H1 (cell line): ENCODE measurements at regions not wholly inside any gene's neighbourhood (a gene's known extent, or its start where the extent isn't known, plus 50 kb on each side); places are given as distances from the start of the nearest gene placed in this dataset.
A peak's percentile ranks its signal among the peaks of the same experiment; 100 is the strongest.

Experiments used
- CTCF ChIA-PET: fragments of 300-600 bp; sonication (Branson Sonifier 250); formaldehyde crosslinking; loops from one replicate; lab custom pipeline; 2021; ENCODE audit not compliant: partially characterized antibody; lab: Charles Lee
- POLR2A ChIA-PET: fragments of 300-600 bp; sonication (Branson Sonifier 250); formaldehyde crosslinking; loops from one replicate; lab custom pipeline; 2021; ENCODE audit warnings: inconsistent platforms; ENCODE audit not compliant: partially characterized antibody; lab: Charles Lee
- DNase-seq, 2 experiments: peaks; one replicate each; pipeline versions ENCODE4 v3.0.0 to v3.0.0-alpha.2; 2010 to 2022; ENCODE audit warnings: low spot score in 2 of 2, low read depth in 1 of 2, mixed read lengths in 1 of 2
- FAIRE-seq: peaks from 2 replicates; lab custom pipeline; 2011; peaks lifted over from hg19 to GRCh38; lab: Jason Lieb, UNC
- H2AFZ ChIP-seq: 2 replicates; pipeline ENCODE4 v1.8.1; 2012; ENCODE audit warnings: low read length, inconsistent platforms
- H2AK5ac ChIP-seq: 2 replicates; pipeline ENCODE4 v1.6.1; 2013; ENCODE audit warnings: low read depth, low read length
- H2BK120ac ChIP-seq: replicated peaks from 2 replicates; pipeline ENCODE3; 2013; ENCODE audit warnings: low read depth, low read length, inconsistent platforms
- H2BK12ac ChIP-seq: 2 replicates; pipeline ENCODE4 v1.6.1; 2013; ENCODE audit warnings: low read depth, low read length
- H2BK15ac ChIP-seq: 2 replicates; pipeline ENCODE4 v1.6.1; 2013; ENCODE audit warnings: low read length
- H2BK20ac ChIP-seq: 2 replicates; pipeline ENCODE4 v1.6.1; 2013; ENCODE audit warnings: low read length
- H2BK5ac ChIP-seq: 2 replicates; pipeline ENCODE4 v1.6.1; 2013; ENCODE audit warnings: low read depth, low read length
- H3K14ac ChIP-seq: 2 replicates; pipeline ENCODE4 v1.6.1; 2013; ENCODE audit warnings: inconsistent platforms; ENCODE audit not compliant: insufficient read length
- H3K18ac ChIP-seq: 2 replicates; pipeline ENCODE4 v1.6.1; 2013; ENCODE audit warnings: low read length; ENCODE audit errors: extremely low read depth
- H3K23ac ChIP-seq: 2 replicates; pipeline ENCODE4 v1.6.1; 2013; ENCODE audit warnings: inconsistent platforms; ENCODE audit not compliant: insufficient read length
- H3K23me2 ChIP-seq: 2 replicates; pipeline ENCODE4 v1.6.1; 2013; ENCODE audit warnings: low read depth, low read length
- H3K27ac ChIP-seq: 2 replicates; pipeline ENCODE4 v1.6.1; 2011; ENCODE audit warnings: low read depth, low read length, inconsistent platforms
- H3K27me3 ChIP-seq, 4 experiments: replicated peaks in 1 of 4; 1 replicate in 1 of 4; 2 replicates in 3 of 4; pipeline versions ENCODE4 v1.6.1 to v1.8.1; 2011 to 2013; ENCODE audit warnings: low read length in 3 of 4, mild to moderate bottlenecking in 3 of 4, inconsistent platforms in 2 of 4, mixed read lengths in 2 of 4, moderate library complexity in 1 of 4; ENCODE audit not compliant: control insufficient read depth in 3 of 4, insufficient read depth in 3 of 4; ENCODE audit errors: extremely low read depth in 1 of 4
- H3K36me3 ChIP-seq, 4 experiments: 2 replicates each; pipeline versions ENCODE4 v1.6.1 to v1.8.1; 2011 to 2013; ENCODE audit warnings: mild to moderate bottlenecking in 4 of 4, low read length in 3 of 4, moderate library complexity in 2 of 4, control low read depth in 1 of 4, inconsistent platforms in 1 of 4; ENCODE audit not compliant: insufficient read depth in 4 of 4, control insufficient read depth in 2 of 4
- H3K4ac ChIP-seq: replicated peaks from 2 replicates; pipeline ENCODE3; 2013; ENCODE audit warnings: low read length, low read depth, mixed read lengths, inconsistent platforms; ENCODE audit not compliant: insufficient read length
- H3K4me1 ChIP-seq, 4 experiments: replicated peaks in 1 of 4; 1 replicate in 1 of 4; 2 replicates in 3 of 4; pipeline versions ENCODE4 v1.6.1 to v1.8.1; 2011 to 2013; ENCODE audit warnings: low read length in 3 of 4, inconsistent platforms in 2 of 4, mixed read lengths in 1 of 4; ENCODE audit not compliant: insufficient read depth in 4 of 4, control insufficient read depth in 3 of 4
- H3K4me2 ChIP-seq, 2 experiments: 2 replicates each; pipeline versions ENCODE4 v1.6.1 to v1.8.1; 2011 to 2013; ENCODE audit warnings: low read depth in 2 of 2, low read length in 2 of 2, control low read depth in 1 of 2, inconsistent platforms in 1 of 2, mild to moderate bottlenecking in 1 of 2; ENCODE audit not compliant: insufficient read depth in 1 of 2
- H3K4me3 ChIP-seq, 4 experiments: fragments of 200-600, 300-600 bp in 1 of 4; sonication (generic), shearing (Covaris generic), sonication (Bioruptor Twin) in 1 of 4; 2 replicates each; pipeline versions ENCODE4 v1.5.1 to v1.8.1; 2011 to 2016; ENCODE audit warnings: low read length in 4 of 4, low read depth in 3 of 4, control low read depth in 2 of 4, inconsistent platforms in 2 of 4, mild to moderate bottlenecking in 2 of 4, mixed read lengths in 1 of 4, moderate library complexity in 1 of 4; ENCODE audit not compliant: insufficient read depth in 2 of 4; ENCODE audit errors: extremely low read depth in 1 of 4
- H3K56ac ChIP-seq: replicated peaks from 2 replicates; pipeline ENCODE3; 2013; ENCODE audit warnings: low read depth, mild to moderate bottlenecking, mixed read lengths, low read length, inconsistent platforms; ENCODE audit not compliant: insufficient read length
- H3K79me1 ChIP-seq: 2 replicates; pipeline ENCODE4 v1.6.1; 2013; ENCODE audit warnings: low read depth, low read length, control low read depth
- H3K79me2 ChIP-seq, 2 experiments: 2 replicates each; pipeline versions ENCODE4 v1.6.1 to v1.8.1; 2012 to 2013; ENCODE audit warnings: low read length in 2 of 2, mild to moderate bottlenecking in 2 of 2, inconsistent platforms in 1 of 2; ENCODE audit not compliant: insufficient read depth in 2 of 2, control insufficient read depth in 1 of 2
- H3K9ac ChIP-seq, 4 experiments: replicated peaks in 1 of 4; 1 replicate in 1 of 4; 2 replicates in 3 of 4; pipeline versions ENCODE4 v1.6.1 to v1.8.1; 2011 to 2013; ENCODE audit warnings: low read depth in 3 of 4, low read length in 3 of 4, control low read depth in 2 of 4, mild to moderate bottlenecking in 2 of 4, moderate library complexity in 2 of 4, inconsistent platforms in 1 of 4; ENCODE audit errors: extremely low read depth in 1 of 4
- H3K9me3 ChIP-seq, 2 experiments: 2 replicates each; pipeline versions ENCODE4 v1.6.1 to v1.8.1; 2012 to 2013; ENCODE audit warnings: mild to moderate bottlenecking in 2 of 2, moderate library complexity in 2 of 2, control low read depth in 1 of 2, inconsistent platforms in 1 of 2, low read depth in 1 of 2, low read length in 1 of 2, mixed read lengths in 1 of 2; ENCODE audit not compliant: insufficient read depth in 2 of 2
- H4K20me1 ChIP-seq, 2 experiments: replicated peaks in 1 of 2; 2 replicates each; pipeline versions ENCODE3 to v1.8.1; 2011 to 2013; ENCODE audit warnings: inconsistent platforms in 2 of 2, low read length in 2 of 2, mild to moderate bottlenecking in 1 of 2; ENCODE audit not compliant: insufficient read depth in 2 of 2, control insufficient read depth in 1 of 2
- H4K5ac ChIP-seq: 2 replicates; pipeline ENCODE4 v1.6.1; 2013; ENCODE audit warnings: low read length, low read depth, mixed read lengths, inconsistent platforms; ENCODE audit not compliant: insufficient read length
- H4K8ac ChIP-seq: 2 replicates; pipeline ENCODE4 v1.8.0; 2013; ENCODE audit warnings: mild to moderate bottlenecking, moderate library complexity, low read length, inconsistent platforms; ENCODE audit not compliant: insufficient read depth; ENCODE audit errors: extremely low read depth
- H4K91ac ChIP-seq: replicated peaks from 2 replicates; pipeline ENCODE3; 2013; ENCODE audit warnings: low read length, mixed read lengths, inconsistent platforms; ENCODE audit not compliant: insufficient read length
- CBX5 ChIP-seq: fragments of 300-800, 300-1000 bp; sonication (generic); IDR thresholded peaks from 2 replicates; pipeline ENCODE4 v1.7.1; 2016; ENCODE audit warnings: antibody characterized with exemption, low read length, low read depth

GRCh38 chr1:58158016-58158415 is 388.5 kb downstream of the OMA1 start:
- Histone ChIP-seq H4K8ac (no peak overlapping the region), H4K20me1 (no peaks in the 10 kb centered on the region), H3K79me2 (no peaks in the 10 kb centered on the region), H3K4me3 (peak overlapping the region in 1 of 4 experiments; percentile 4; a peak in 1 of 8 replicates), H3K4me2 (peak overlapping the region; percentile 45 to 53; a peak in 3 of 4 replicates), H4K91ac (no peak overlapping the region), H3K9me3 (no peaks in the 10 kb centered on the region), H4K5ac (no peak overlapping the region), H3K79me1 (no peaks in the 10 kb centered on the region), H3K23me2 (no peaks in the 10 kb centered on the region), H2BK15ac (no peak overlapping the region), H2BK12ac (no peak overlapping the region), H3K27me3 (no peaks in the 10 kb centered on the region), H2AK5ac (no peak overlapping the region), H3K23ac (no peak overlapping the region), H3K9ac (no peak overlapping the region), H3K27ac (no peak overlapping the region), H2BK5ac (peak overlapping the region; percentile 30; the same call in 1 of the 2 replicates), H3K18ac (peak overlapping the region; percentile 89; the same call in 1 of the 2 replicates), H2BK120ac (no peak overlapping the region), H3K36me3 (no peaks in the 10 kb centered on the region), H2AFZ (no peak overlapping the region), H3K56ac (no peak overlapping the region), H2BK20ac (no peak overlapping the region), H3K4me1 (peaks cover 4 to 22% (median 12%) of the 10 kb centered on the region in 4 experiments; a peak in 6 of 7 replicates), H3K4ac (no peak overlapping the region), H3K14ac (no peak overlapping the region)
- FAIRE-seq: no peak
- CTCF ChIA-PET: interaction anchor here (0.9 to 6.8 kb wide), 19 partner anchors 8 to 389 kb away, joined by 3 to 54 read pairs (median 3); no protein-coding TSS in a partner anchor
- POLR2A ChIA-PET: interaction anchor here (1.4 kb wide), 1 partner anchor 10 kb away, joined by 3 read pairs; no protein-coding TSS in a partner anchor
- DNase-seq: no peak
- TF ChIP-seq CBX5: no peak
